Central memory CD8-positive, alpha-beta T cell (primary cell): ENCODE measurements at regions not wholly inside any gene's neighbourhood (a gene's known extent, or its start where the extent isn't known, plus 50 kb on each side); places are given as distances from the start of the nearest gene placed in this dataset.

Experiments
- ATAC-seq: fragments of 150-1000 bp; cut with Tn5 transposase; replicated peaks from 2 replicates; pipeline ENCODE4 v1.10.0; 2022; ENCODE audit warnings: mild to moderate bottlenecking, moderate FRiP score, moderate number of reproducible peaks; ENCODE audit not compliant: poor library complexity, severe bottlenecking; ENCODE audit errors: extremely low read depth
- DNase-seq, 2 donors: peaks; one replicate each; pipeline ENCODE4 v3.0.0; 2021; ENCODE audit warnings: low spot score in 2 of 2
- H3K27ac Mint-ChIP-seq: one replicate; pipeline ENCODE4 v1.8.0; 2022; ENCODE audit warnings: low read depth, mild to moderate bottlenecking, moderate library complexity, mixed read lengths
- H3K27me3 Mint-ChIP-seq: one replicate; pipeline ENCODE4 v1.8.0; 2022; ENCODE audit warnings: mixed read lengths
- H3K36me3 Mint-ChIP-seq: one replicate; pipeline ENCODE4 v1.8.0; 2022; ENCODE audit warnings: mild to moderate bottlenecking, moderate library complexity, mixed read lengths; ENCODE audit not compliant: insufficient read depth
- H3K4me1 Mint-ChIP-seq: one replicate; pipeline ENCODE4 v1.8.0; 2022; ENCODE audit warnings: mixed read lengths
- H3K4me3 Mint-ChIP-seq: one replicate; pipeline ENCODE4 v1.8.0; 2022; ENCODE audit warnings: mild to moderate bottlenecking, moderate library complexity, mixed read lengths
- H3K9me3 Mint-ChIP-seq: one replicate; pipeline ENCODE4 v1.8.0; 2022; ENCODE audit warnings: mixed read lengths

- DNase-seq (no peak), ATAC-seq (no peak)
- Mint-ChIP-seq H3K36me3 (no peaks in the 10 kb centered on the region), H3K4me3 (no peak overlapping the region), H3K4me1 (no peaks in the 10 kb centered on the region), H3K9me3 (peaks cover 7% of the 10 kb centered on the region), H3K27me3 (no peaks in the 10 kb centered on the region), H3K27ac (no peak overlapping the region)
These were observed 313.6 kb downstream of the TBC1D32 start for GRCh38 chr6:121020656-121021055.

GRCh38 chr6:121008553-121008952, 325.7 kb downstream of the TBC1D32 start:
- Mint-ChIP-seq H3K4me3 (no peak overlapping the region), H3K27me3 (no peaks in the 10 kb centered on the region), H3K27ac (no peak overlapping the region), H3K4me1 (no peaks in the 10 kb centered on the region), H3K36me3 (no peaks in the 10 kb centered on the region), H3K9me3 (no peaks in the 10 kb centered on the region)
- no peak for DNase-seq
- no peak for ATAC-seq

GRCh38 chr6:121006024-121006423, 328.3 kb downstream of the TBC1D32 start:
- ATAC-seq: no peak
- H3K4me1 Mint-ChIP-seq: no peaks in the 10 kb centered on the region
- H3K27me3 Mint-ChIP-seq: no peaks in the 10 kb centered on the region
- H3K9me3 Mint-ChIP-seq: peaks cover 6% of the 10 kb centered on the region
- no peak overlapping the region for H3K27ac Mint-ChIP-seq
- H3K36me3 Mint-ChIP-seq: no peaks in the 10 kb centered on the region
- no peak overlapping the region for H3K4me3 Mint-ChIP-seq
- no peak for DNase-seq

- no peak overlapping the region for H3K27ac Mint-ChIP-seq
- no peak overlapping the region for H3K4me3 Mint-ChIP-seq
- DNase-seq: no peak
- H3K4me1 Mint-ChIP-seq: no peaks in the 10 kb centered on the region
- ATAC-seq: no peak
- peaks cover 6% of the 10 kb centered on the region for H3K9me3 Mint-ChIP-seq
- H3K27me3 Mint-ChIP-seq: no peaks in the 10 kb centered on the region
- H3K36me3 Mint-ChIP-seq: no peaks in the 10 kb centered on the region
These were observed 333.9 kb downstream of the TBC1D32 start for GRCh38 chr6:121000381-121000780.

GRCh38 chr6:120996340-120996739, 337.9 kb downstream of the TBC1D32 start:
- Mint-ChIP-seq H3K9me3 (no peaks in the 10 kb centered on the region), H3K4me1 (no peaks in the 10 kb centered on the region), H3K27ac (no peak overlapping the region), H3K4me3 (no peak overlapping the region), H3K27me3 (no peaks in the 10 kb centered on the region), H3K36me3 (no peaks in the 10 kb centered on the region)
- no peak for ATAC-seq
- DNase-seq: no peak

GRCh38 chr6:120994573-120994967, 339.7 kb downstream of the TBC1D32 start:
- H3K4me1 Mint-ChIP-seq: no peaks in the 10 kb centered on the region
- H3K27me3 Mint-ChIP-seq: no peaks in the 10 kb centered on the region
- no peaks in the 10 kb centered on the region for H3K36me3 Mint-ChIP-seq
- no peak for ATAC-seq
- H3K9me3 Mint-ChIP-seq: no peaks in the 10 kb centered on the region
- H3K27ac Mint-ChIP-seq: no peak overlapping the region
- H3K4me3 Mint-ChIP-seq: no peak overlapping the region
- DNase-seq: no peak

- peaks cover 3% of the 10 kb centered on the region for H3K9me3 Mint-ChIP-seq
- H3K4me1 Mint-ChIP-seq: no peaks in the 10 kb centered on the region
- no peaks in the 10 kb centered on the region for H3K36me3 Mint-ChIP-seq
- DNase-seq (no peak), ATAC-seq (no peak)
- H3K27ac Mint-ChIP-seq: no peak overlapping the region
- H3K4me3 Mint-ChIP-seq: no peak overlapping the region
- no peaks in the 10 kb centered on the region for H3K27me3 Mint-ChIP-seq
These were observed 340.2 kb downstream of the TBC1D32 start for GRCh38 chr6:120993929-120994572.

- Mint-ChIP-seq H3K27me3 (no peaks in the 10 kb centered on the region), H3K9me3 (peaks cover 7% of the 10 kb centered on the region), H3K4me1 (no peaks in the 10 kb centered on the region), H3K27ac (no peak overlapping the region), H3K4me3 (no peak overlapping the region), H3K36me3 (no peaks in the 10 kb centered on the region)
- DNase-seq (no peak), ATAC-seq (no peak)
These were observed 342.0 kb downstream of the TBC1D32 start for GRCh38 chr6:120992257-120992656.

GRCh38 chr6:120990866-120991265, 343.4 kb downstream of the TBC1D32 start:
- Mint-ChIP-seq H3K27me3 (no peaks in the 10 kb centered on the region), H3K36me3 (no peaks in the 10 kb centered on the region), H3K4me3 (no peak overlapping the region), H3K27ac (no peak overlapping the region), H3K4me1 (no peaks in the 10 kb centered on the region), H3K9me3 (peaks cover 7% of the 10 kb centered on the region)
- ATAC-seq (no peak), DNase-seq (no peak)

- H3K36me3 Mint-ChIP-seq: no peaks in the 10 kb centered on the region
- H3K27me3 Mint-ChIP-seq: no peaks in the 10 kb centered on the region
- no peak overlapping the region for H3K27ac Mint-ChIP-seq
- no peaks in the 10 kb centered on the region for H3K4me1 Mint-ChIP-seq
- H3K9me3 Mint-ChIP-seq: peaks cover 6% of the 10 kb centered on the region
- no peak overlapping the region for H3K4me3 Mint-ChIP-seq
- no peak for ATAC-seq
- no peak for DNase-seq
These were observed 352.4 kb downstream of the TBC1D32 start for GRCh38 chr6:120981835-120982234.

GRCh38 chr6:120966321-120966720, 368.0 kb downstream of the TBC1D32 start:
- no peak overlapping the region for H3K27ac Mint-ChIP-seq
- DNase-seq: no peak
- no peak overlapping the region for H3K4me3 Mint-ChIP-seq
- no peaks in the 10 kb centered on the region for H3K36me3 Mint-ChIP-seq
- no peaks in the 10 kb centered on the region for H3K4me1 Mint-ChIP-seq
- ATAC-seq: no peak
- H3K27me3 Mint-ChIP-seq: no peaks in the 10 kb centered on the region
- H3K9me3 Mint-ChIP-seq: peaks cover 12% of the 10 kb centered on the region

- no peaks in the 10 kb centered on the region for H3K27me3 Mint-ChIP-seq
- H3K4me1 Mint-ChIP-seq: no peaks in the 10 kb centered on the region
- ATAC-seq: no peak
- no peak overlapping the region for H3K4me3 Mint-ChIP-seq
- peaks cover 12% of the 10 kb centered on the region for H3K9me3 Mint-ChIP-seq
- no peak for DNase-seq
- H3K27ac Mint-ChIP-seq: no peak overlapping the region
- no peaks in the 10 kb centered on the region for H3K36me3 Mint-ChIP-seq
These were observed 368.5 kb downstream of the TBC1D32 start for GRCh38 chr6:120965814-120966213.

GRCh38 chr6:120960761-120961160, 373.5 kb downstream of the TBC1D32 start:
- peaks cover 1% of the 10 kb centered on the region for H3K9me3 Mint-ChIP-seq
- no peak for DNase-seq
- H3K36me3 Mint-ChIP-seq: no peaks in the 10 kb centered on the region
- H3K27me3 Mint-ChIP-seq: no peaks in the 10 kb centered on the region
- H3K27ac Mint-ChIP-seq: no peak overlapping the region
- no peak overlapping the region for H3K4me3 Mint-ChIP-seq
- ATAC-seq: no peak
- H3K4me1 Mint-ChIP-seq: no peaks in the 10 kb centered on the region

GRCh38 chr6:120954111-120954510, 380.2 kb downstream of the TBC1D32 start:
- Mint-ChIP-seq H3K9me3 (peaks cover 5% of the 10 kb centered on the region), H3K27ac (no peak overlapping the region), H3K4me3 (no peak overlapping the region), H3K36me3 (no peaks in the 10 kb centered on the region), H3K4me1 (no peaks in the 10 kb centered on the region), H3K27me3 (no peaks in the 10 kb centered on the region)
- DNase-seq: no peak
- ATAC-seq: no peak
